NCI-H748 (cell line): ENCODE measurements at regions not wholly inside any gene's neighbourhood (a gene's known extent, or its start where the extent isn't known, plus 50 kb on each side); places are given as distances from the start of the nearest gene placed in this dataset.
"Not testable (repeated sequence)": the region's sequence is repeated elsewhere in the genome, so short reads cannot be mapped to it uniquely, and the experiment has no call there.

Experiments
- DNase-seq: peaks from one replicate; lab custom pipeline; 2025; ENCODE audit not compliant: unreplicated experiment; lab: John Stamatoyannopoulos, UW

DNA sequence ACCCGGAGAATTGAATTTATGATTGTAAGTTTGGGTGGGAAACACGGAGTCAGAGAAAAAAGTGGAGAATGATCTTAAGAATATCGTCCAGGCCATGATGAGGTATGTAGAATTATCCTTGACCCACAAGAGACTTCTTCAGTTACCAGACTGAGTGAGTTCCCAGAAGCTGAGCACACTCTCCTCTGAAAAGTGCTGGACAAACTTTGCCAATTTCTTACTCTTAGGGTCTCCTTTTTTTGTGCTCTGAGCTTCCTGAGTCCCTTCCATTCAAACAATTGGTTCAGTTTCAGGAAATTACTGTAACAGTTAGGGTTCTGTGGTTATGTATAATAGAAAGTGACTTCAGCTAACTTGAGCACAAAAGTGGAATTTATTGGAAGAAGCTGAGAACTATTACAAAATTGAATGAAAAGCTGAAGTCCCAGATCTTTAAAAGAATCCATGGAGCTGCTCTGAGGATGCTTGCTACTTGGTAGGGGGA lies 50.6 kb upstream of the EHBP1 start:
- DNase-seq: no peak

DNA sequence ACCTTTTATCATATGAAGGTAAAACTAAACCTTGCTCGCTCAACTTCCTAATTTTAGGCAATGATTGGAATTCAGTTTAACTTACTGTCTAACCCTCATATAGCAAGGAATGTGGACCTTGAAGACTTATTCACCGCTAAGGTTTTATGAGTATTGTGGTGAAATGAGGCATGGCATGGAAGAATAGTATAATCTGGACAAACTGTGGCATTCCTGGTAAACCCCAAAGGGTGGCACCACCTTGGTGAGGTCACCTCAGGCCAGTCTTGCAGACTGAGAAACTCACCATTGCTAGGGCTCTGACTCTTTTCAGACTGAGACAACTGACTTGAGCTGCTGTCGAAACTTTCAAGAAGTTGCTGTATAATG lies 51.1 kb upstream of the EHBP1 start:
- no peak for DNase-seq

- DNase-seq: no peak
Observed at GRCh38 chr2:62653582-62654422, 51.7 kb upstream of the EHBP1 start.

DNA sequence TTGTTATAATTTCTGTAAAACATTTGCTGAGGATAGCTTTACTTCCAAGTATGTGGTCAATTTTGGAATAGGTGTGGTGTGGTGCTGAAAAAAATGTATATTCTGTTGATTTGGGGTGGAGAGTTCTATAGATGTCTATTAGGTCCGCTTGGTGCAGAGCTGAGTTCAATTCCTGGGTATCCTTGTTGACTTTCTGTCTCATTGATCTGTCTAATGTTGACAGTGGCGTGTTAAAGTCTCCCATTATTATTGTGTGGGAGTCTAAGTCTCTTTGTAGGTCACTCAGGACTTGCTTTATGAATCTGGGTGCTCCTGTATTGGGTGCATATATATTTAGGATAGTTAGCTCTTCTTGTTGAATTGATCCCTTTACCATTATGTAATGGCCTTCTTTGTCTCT lies 56.4 kb upstream of the EHBP1 start:
- not testable (repeated sequence) for DNase-seq

- DNase-seq: no peak
Observed at GRCh38 chr2:62643100-62643471, 62.4 kb upstream of the EHBP1 start.

DNA sequence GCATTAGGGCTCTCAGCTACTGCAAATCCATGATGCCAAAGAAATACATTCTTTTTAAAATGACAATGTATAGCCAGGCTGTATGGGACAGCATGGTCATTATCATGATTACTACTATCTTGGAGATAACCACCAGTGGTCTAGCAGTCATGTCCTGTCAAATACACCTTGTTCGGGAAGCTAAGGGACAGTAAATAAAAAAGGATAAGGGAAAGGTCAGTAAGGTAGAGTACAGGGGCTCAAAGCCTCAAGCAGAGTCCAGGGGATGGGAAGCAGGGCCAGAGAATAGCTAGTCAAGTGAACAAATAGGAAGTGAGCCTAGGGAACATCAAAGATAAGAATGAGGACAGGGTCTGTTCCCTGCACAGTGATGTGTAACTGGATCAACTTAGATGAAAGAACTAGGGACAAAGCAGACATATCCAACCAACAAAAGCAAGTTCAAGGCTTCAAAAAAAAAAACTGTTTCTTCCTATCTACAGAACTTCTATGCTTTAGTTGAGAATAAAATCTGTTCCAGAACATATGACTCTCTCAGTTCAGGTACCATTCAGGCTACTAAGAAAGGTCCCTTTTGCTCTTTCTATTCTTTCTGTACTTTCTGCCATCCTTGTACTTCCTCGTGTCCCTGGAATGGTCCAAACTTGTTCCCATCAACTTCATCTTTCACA lies 62.9 kb upstream of the EHBP1 start:
- no peak for DNase-seq

GRCh38 chr2:62641936-62642335 lies 63.6 kb upstream of the EHBP1 start:
- DNase-seq: no peak

DNA sequence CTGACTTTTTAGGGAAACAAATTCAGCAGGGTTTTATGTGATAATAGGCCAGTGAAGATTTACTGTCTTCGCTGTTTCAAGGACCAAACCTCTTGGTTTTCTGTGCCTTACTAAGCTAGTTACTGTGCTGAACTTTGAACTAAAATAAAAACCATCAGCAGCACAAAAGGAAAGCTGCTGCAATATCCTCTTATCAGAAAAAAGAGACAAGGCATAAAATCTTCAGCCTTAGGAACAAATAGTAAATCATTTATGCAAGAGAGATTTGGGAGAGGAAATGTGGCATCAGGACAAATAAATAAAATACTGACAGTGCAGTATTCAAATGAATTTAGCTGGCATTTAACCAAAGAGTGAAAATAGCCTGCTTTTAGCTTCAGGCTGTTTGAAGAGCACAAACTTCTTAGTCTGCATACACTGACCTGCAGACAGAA lies 64.1 kb upstream of the EHBP1 start:
- no peak for DNase-seq

DNA sequence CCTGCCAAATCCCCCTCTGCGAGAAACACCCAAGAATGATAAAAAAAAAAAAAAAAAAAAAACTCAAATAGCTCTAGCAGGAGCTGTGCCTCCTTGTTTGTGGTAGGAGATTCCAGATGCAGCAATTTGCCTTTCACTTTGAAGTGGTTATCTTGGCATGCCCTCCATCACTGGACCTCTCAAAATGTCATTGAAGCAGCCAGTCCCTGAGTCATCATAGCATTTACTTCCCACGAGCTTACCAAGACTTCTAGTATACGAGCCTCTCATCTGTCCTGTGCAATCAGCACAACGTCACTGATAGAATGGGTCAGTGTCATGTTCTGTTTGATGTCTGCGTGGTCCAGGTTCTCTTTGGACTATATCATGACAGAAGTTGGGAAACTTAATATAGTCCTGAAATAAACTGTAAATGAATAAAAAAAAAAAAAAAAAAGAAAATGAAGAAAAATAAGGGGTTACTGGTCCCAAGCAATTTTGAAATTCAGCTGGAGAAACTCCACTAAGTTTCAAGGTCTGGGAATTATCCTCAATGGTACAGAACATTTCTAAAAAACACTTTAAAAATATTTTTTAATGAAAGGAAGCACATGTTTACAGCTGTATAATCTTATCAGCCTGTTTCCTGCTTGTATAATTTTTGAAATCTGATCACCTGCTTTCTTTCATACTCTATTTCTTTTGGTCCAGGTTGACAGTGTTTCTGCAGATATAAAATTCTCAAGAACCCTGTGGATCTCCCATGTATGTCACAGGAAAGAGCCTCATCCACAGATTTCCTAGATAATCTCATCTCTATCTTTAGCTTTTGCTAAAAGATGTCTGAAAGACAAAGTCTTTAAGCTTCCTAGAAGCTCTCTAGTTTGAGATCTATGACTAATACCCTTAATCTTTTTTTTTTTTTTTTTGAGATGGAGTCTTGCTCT lies 74.1 kb upstream of the EHBP1 start:
- no peak for DNase-seq

DNA sequence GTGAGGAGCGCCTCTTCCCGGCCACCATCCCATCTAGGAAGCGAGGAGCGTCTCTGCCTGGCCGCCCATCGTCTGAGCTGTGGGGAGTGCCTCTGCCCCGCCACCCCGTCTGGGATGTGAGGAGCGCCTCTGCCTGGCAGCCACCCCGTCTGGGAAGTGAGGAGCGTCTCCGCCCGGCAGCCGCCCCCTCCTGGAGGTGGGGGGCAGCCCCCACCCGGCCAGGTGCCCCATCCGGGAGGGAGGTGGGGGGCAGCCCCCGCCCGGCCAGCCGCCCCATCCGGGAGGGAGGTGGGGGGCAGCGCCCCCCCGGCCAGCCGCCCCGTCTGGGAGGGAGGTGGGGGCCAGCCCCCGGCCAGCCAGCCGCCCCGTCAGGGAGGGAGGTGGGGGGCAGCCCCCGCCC lies 75.3 kb upstream of the EHBP1 start:
- not testable (repeated sequence) for DNase-seq

DNA sequence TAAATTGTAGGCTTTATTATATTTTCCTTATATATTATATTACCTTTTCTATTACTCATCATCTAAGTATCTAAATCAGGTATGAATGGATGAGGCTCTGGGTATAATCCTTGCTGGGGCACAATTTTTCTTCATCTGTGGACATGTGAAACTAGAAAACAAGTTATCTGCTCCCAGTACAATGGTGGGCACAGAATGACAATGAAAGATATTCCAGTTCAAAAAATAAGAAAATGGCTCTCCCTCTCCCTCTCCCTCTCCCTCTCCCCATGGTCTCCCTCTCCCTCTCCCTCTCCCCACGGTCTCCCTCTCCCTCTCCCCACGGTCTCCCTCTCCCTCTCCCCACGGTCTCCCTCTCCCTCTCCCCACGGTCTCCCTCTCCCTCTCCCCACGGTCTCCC lies 76.2 kb upstream of the EHBP1 start:
- DNase-seq: not testable (repeated sequence)

- DNase-seq: no peak
Observed at GRCh38 chr2:62627667-62628066, 77.8 kb upstream of the EHBP1 start.

- DNase-seq: no peak
Observed at GRCh38 chr2:62624855-62625254, 80.7 kb upstream of the EHBP1 start.

DNA sequence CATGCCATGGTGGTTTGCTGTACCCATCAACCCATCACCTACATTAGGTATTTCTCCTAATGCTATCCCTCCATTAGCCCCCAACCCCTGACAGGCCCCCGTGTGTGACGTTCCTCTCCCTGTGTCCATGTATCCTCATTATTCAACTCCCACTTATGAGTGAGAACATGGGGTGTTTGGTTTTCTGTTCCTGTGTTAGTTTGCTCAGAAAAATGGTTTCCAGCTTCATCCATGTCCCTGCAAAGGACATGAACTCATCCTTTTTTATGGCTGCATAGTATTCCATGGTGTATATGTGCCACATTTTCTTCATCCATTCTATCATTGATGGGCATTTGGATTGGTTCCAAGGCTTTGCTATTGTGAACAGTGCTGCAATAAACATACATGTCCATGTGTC lies 89.0 kb upstream of the EHBP1 start:
- DNase-seq: not testable (repeated sequence)

DNA sequence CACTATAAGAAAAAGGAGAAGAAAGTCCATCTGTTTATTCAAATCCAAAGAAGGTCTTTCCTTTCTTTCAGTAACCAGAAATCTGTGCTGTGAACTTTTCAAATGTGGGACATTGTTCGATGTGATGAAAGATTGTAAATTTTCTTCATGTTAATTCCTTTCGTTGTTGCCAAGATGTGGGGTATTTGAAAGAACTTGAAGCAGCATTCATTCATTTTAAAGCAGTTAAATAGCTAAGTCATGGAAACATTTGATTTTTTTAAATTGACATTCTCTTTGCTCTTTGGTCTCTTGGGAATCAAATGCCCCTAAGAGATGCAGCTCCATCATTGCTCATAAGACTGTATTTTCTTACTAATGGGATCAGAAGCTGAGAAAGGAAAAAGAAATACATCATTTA lies 93.7 kb upstream of the EHBP1 start:
- DNase-seq: no peak

- not testable (repeated sequence) for DNase-seq
Observed at GRCh38 chr2:62605471-62605870, 99.5 kb upstream of the TMEM17 start.

DNA sequence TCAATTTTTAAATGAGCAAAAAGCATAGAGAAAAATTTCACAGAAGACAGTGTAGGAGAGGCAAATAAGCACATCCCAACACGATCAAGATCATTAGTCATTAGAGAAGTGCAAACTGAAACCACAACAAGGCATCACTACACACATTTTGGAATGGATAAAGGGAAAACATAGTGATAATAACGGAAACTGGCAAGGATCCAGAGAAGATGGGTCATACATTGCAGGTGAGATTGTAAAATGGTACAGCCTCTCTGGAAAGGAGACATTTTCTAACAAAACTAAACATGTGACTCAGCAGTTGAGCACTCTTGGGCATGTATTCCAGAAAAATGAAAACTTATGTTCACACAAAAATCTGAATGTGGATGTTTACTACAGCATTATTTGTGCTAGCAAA lies 98.3 kb upstream of the TMEM17 start:
- DNase-seq: peak; percentile 30

GRCh38 chr2:62603154-62603712 lies 97.2 kb upstream of the TMEM17 start:
- DNase-seq: no peak

DNA sequence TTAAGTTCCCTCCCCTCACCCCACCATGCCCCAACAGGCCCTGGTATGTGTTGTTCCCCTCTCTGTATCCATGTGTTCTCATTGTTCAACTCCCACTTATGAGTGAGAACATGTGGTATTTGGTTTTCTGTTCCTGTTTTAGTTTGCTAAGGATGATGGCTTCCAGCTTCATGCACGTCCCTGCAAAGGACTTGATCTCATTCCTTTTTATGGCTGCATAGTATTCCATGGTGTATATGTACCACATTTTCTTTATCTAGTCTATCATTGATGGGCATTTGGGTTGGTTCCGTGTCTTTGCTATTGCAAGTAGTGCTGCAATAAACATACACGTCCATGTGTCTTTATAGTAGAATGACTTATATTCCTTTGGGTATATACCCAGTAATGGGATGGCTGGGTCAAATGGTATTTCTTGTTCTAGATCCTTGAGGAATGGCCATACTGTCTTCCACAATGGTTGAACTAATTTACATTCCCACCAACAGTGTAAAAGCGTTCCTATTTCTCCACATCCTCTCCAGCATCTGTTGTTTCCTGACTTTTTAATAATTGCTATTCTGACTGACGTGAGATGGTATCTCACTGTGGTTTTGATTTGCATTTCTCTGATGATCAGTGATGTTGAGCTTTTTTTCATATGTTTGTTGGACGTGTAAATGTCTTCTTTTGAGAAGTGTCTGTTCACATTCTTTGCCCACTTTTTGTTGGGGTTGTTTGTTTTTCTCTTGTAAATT lies 93.8 kb upstream of the TMEM17 start:
- DNase-seq: not testable (repeated sequence)

DNA sequence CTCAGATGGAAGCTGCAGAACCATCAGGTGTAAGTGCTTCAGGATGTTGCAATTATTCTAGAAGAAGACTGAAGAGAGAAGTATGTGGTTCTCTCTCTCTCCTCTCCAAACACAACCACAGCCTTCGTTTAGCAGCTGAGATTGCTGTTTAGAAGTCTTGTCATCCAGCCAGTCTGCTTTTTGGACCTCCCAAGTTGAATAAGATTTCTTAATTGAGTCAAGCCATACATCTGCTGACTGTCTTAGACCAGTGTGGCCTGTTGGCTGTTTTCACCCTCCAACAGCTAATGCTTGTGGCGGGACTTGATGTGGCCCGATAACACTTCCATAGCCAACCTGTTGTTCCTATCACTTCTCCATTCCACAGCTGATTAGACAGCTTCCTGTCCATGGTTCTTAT lies 91.3 kb upstream of the TMEM17 start:
- no peak for DNase-seq
